ENCODE measurements at regions not wholly inside any gene's neighbourhood (a gene's known extent, or its start where the extent isn't known, plus 50 kb on each side); places are given as distances from the start of the nearest gene placed in this dataset.

DNA sequence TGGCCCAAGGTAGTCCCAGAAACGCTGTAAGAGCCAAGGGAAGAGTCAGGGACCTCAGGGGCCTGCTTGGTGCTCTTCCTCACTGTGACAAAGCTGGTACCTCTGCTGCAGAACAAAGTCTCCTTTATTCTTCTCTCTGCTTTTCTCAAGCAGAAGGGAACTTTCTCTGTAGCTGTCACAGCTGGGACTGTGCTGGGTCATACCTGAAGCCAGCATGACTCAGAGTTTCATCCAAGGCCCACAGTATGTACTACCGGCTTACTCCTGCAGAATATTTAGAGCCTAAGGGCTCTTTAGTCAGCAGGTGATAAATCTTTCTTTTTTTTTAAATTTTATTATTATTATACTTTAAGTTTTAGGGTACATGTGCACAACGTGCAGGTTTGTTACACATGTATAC is 183.2 kb downstream of the TINAG start:
- no peak overlapping the region for H3K23ac ChIP-seq (ENCODE audit: insufficient read length, low read depth, low read length)
- peak overlapping the region in 1 of 3 experiments; percentile 12; a peak in 1 of 7 replicates for H3K27ac Mint-ChIP-seq

More for the DNA sequence above, 183.2 kb downstream of the TINAG start:
- Histone ChIP-seq H3K23me2 (ENCODE audit: insufficient read length, low read depth, low read length, poor library complexity, severe bottlenecking) (no peaks in the 10 kb centered on the region), H3K79me2 (ENCODE audit: insufficient read depth, low read length) (no peaks in the 10 kb centered on the region), H2BK20ac (ENCODE audit: low read depth, low read length, poor library complexity, severe bottlenecking) (no peak overlapping the region), H2AK5ac (ENCODE audit: insufficient read length, low read length) (no peak overlapping the region), H3T11ph (ENCODE audit: low read length) (no peak overlapping the region), H3K4me2 (ENCODE audit: insufficient read depth, insufficient read length, low read length) (no peak overlapping the region), H3K9me3 (ENCODE audit: control insufficient read depth, low read depth, low read length) (no peaks in the 10 kb centered on the region), H3K14ac (ENCODE audit: insufficient read depth, low read length) (no peak overlapping the region), H3K4ac (ENCODE audit: low read depth, low read length) (no peak overlapping the region), H4K20me1 (ENCODE audit: control insufficient read depth, insufficient read depth, insufficient read length) (no peaks in the 10 kb centered on the region), H3K79me1 (ENCODE audit: insufficient read depth, low read depth, low read length, poor library complexity, severe bottlenecking) (no peaks in the 10 kb centered on the region), H2BK120ac (ENCODE audit: low read depth, low read length, poor library complexity, severe bottlenecking) (no peak overlapping the region), H3K56ac (ENCODE audit: insufficient read length, low read depth, low read length) (no peak overlapping the region), H3K27me3 (ENCODE audit: insufficient read depth, low read length) (no peaks in the 10 kb centered on the region), H3K4me1 (ENCODE audit: insufficient read depth, low read length) (peaks cover 3% of the 10 kb centered on the region), H4K5ac (ENCODE audit: insufficient read length, low read depth, low read length) (no peak overlapping the region), H2AFZ (ENCODE audit: low read length) (no peak overlapping the region), H4K91ac (ENCODE audit: insufficient read length, low read depth, low read length) (no peak overlapping the region), H2BK12ac (ENCODE audit: insufficient read length, low read depth, low read length) (no peak overlapping the region), H3K9ac (ENCODE audit: extremely low read depth, insufficient read length, low read length) (no peak overlapping the region), H2BK5ac (ENCODE audit: insufficient read length, low read length) (no peak overlapping the region), H3K27ac (ENCODE audit: insufficient read length, low read depth, low read length) (no peak overlapping the region), H2BK15ac (ENCODE audit: low read depth, low read length) (no peak overlapping the region), H3K18ac (ENCODE audit: insufficient read length, low read depth, low read length) (no peak overlapping the region), H4K8ac (replicated peaks; ENCODE audit: insufficient read length, low read depth, low read length) (no peak overlapping the region)
- Mint-ChIP-seq H3K36me3 (ENCODE audit: insufficient read depth in 1 of 3, low read depth in 3 of 3) (no peaks in the 10 kb centered on the region; a peak in 1 of 7 replicates), H3K4me3 (no peak overlapping the region), H3K27me3 (ENCODE audit: low read depth) (no peaks in the 10 kb centered on the region), H3K9me3 (no peaks in the 10 kb centered on the region; a peak in 1 of 5 replicates), H3K4me1 (peaks cover 5 to 9% of the 10 kb centered on the region in 2 experiments)
- TF ChIP-seq, protein P1, sequence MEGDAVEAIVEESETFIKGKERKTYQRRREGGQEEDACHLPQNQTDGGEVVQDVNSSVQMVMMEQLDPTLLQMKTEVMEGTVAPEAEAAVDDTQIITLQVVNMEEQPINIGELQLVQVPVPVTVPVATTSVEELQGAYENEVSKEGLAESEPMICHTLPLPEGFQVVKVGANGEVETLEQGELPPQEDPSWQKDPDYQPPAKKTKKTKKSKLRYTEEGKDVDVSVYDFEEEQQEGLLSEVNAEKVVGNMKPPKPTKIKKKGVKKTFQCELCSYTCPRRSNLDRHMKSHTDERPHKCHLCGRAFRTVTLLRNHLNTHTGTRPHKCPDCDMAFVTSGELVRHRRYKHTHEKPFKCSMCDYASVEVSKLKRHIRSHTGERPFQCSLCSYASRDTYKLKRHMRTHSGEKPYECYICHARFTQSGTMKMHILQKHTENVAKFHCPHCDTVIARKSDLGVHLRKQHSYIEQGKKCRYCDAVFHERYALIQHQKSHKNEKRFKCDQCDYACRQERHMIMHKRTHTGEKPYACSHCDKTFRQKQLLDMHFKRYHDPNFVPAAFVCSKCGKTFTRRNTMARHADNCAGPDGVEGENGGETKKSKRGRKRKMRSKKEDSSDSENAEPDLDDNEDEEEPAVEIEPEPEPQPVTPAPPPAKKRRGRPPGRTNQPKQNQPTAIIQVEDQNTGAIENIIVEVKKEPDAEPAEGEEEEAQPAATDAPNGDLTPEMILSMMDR (conservative IDR thresholded peaks at IDR 0.05): no peak
- no peak for DNase-seq
- WGBS (ENCODE audit: extremely low coverage, insufficient read length, low lambda C conversion rate): no CpG with 5 or more reads among the region's 3 CpGs

Data from H9 (cell line).